Prostate gland (tissue), 2 donors: ENCODE measurements at regions not wholly inside any gene's neighbourhood (a gene's known extent, or its start where the extent isn't known, plus 50 kb on each side); places are given as distances from the start of the nearest gene placed in this dataset.

ENCODE experiments used
- POLR2A ChIP-seq: fragments of 450-650 bp; IDR thresholded peaks from one replicate; pipeline ENCODE4 v1.6.1; 2016; ENCODE audit warnings: antibody characterized with exemption, mild to moderate bottlenecking
- TF ChIP-seq, protein P1 (sequence below), 4 experiments: fragments of 200-600 bp in 2 of 4; fragments of 450-650 bp in 2 of 4; sonication (generic) in 2 of 4; IDR thresholded peaks; 1 replicate in 3 of 4; 2 replicates in 1 of 4; pipeline ENCODE4 v1.5.1; 2016 to 2019; ENCODE audit warnings: antibody characterized with exemption in 4 of 4, mild to moderate bottlenecking in 2 of 4, moderate library complexity in 2 of 4

DNA sequence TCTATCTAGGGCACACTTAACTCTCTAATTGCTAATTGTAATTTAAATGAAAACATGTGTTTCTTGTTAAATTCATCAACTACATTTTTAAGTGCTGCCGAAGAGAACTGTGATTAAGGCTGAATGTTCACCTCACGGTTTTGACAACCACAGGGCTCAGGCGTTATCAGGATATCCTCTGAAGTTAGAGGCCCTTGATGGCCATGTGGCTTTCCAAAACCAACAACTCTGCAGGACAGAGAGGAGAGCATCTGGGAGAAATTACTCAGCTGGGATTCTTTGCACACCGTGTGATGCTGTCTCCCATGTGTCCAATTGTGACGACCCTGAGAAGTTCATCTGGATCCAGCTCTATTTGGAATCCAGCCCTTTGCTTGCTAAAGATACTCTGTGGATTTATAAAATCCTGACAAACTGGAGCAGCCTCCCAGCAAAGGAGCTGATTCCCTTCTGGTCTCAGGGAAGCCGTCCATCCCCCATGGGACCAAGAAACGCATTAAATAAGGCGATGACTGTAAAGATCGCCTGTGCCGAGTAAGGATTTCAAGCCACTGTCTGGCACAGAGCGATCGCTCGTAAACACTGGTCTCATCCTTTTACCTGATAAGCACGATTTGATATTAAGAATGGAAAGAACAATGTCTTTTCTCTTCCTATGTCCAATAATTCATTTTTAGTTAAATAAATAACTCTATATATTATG lies 401.1 kb downstream of the CD83 start:
- TF ChIP-seq, protein P1, sequence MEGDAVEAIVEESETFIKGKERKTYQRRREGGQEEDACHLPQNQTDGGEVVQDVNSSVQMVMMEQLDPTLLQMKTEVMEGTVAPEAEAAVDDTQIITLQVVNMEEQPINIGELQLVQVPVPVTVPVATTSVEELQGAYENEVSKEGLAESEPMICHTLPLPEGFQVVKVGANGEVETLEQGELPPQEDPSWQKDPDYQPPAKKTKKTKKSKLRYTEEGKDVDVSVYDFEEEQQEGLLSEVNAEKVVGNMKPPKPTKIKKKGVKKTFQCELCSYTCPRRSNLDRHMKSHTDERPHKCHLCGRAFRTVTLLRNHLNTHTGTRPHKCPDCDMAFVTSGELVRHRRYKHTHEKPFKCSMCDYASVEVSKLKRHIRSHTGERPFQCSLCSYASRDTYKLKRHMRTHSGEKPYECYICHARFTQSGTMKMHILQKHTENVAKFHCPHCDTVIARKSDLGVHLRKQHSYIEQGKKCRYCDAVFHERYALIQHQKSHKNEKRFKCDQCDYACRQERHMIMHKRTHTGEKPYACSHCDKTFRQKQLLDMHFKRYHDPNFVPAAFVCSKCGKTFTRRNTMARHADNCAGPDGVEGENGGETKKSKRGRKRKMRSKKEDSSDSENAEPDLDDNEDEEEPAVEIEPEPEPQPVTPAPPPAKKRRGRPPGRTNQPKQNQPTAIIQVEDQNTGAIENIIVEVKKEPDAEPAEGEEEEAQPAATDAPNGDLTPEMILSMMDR (IDR thresholded peaks at IDR 0.05): no peak
- no peak for TF ChIP-seq POLR2A
